HUES48 (cell line): ENCODE measurements at regions not wholly inside any gene's neighbourhood (a gene's known extent, or its start where the extent isn't known, plus 50 kb on each side); places are given as distances from the start of the nearest gene placed in this dataset.
A peak's percentile ranks its signal among the peaks of the same experiment; 100 is the strongest.

Experiments
- H3K27ac ChIP-seq: one replicate; pipeline ENCODE4 v1.7.0; 2013; ENCODE audit warnings: low read depth, low read length, inconsistent platforms
- H3K27me3 ChIP-seq: 2 replicates; pipeline ENCODE4 v1.6.1; 2013; ENCODE audit warnings: mild to moderate bottlenecking, low read length; ENCODE audit not compliant: control insufficient read depth, insufficient read depth
- H3K36me3 ChIP-seq: 2 replicates; pipeline ENCODE4 v1.6.1; 2013; ENCODE audit warnings: low read length; ENCODE audit not compliant: control insufficient read depth, insufficient read depth
- H3K4me1 ChIP-seq: 2 replicates; pipeline ENCODE4 v1.6.1; 2013; ENCODE audit warnings: mild to moderate bottlenecking, low read length; ENCODE audit not compliant: control insufficient read depth, insufficient read depth
- H3K4me3 ChIP-seq: 2 replicates; pipeline ENCODE4 v1.5.1; 2013; ENCODE audit warnings: mild to moderate bottlenecking, low read depth, low read length
- H3K9ac ChIP-seq: 2 replicates; pipeline ENCODE4 v1.6.1; 2013; ENCODE audit warnings: mild to moderate bottlenecking, low read depth, low read length, moderate library complexity
- H3K9me3 ChIP-seq: 2 replicates; pipeline ENCODE4 v1.6.1; 2013; ENCODE audit warnings: low read length; ENCODE audit not compliant: control insufficient read depth, insufficient read depth

- Histone ChIP-seq H3K27ac (no peak overlapping the region), H3K9me3 (no peaks in the 10 kb centered on the region), H3K27me3 (no peaks in the 10 kb centered on the region), H3K36me3 (no peaks in the 10 kb centered on the region), H3K4me3 (no peak overlapping the region), H3K9ac (no peak overlapping the region), H3K4me1 (no peaks in the 10 kb centered on the region)
Observed at GRCh38 chr7:12741951-12742575, 54.6 kb downstream of the ARL4A start.

DNA sequence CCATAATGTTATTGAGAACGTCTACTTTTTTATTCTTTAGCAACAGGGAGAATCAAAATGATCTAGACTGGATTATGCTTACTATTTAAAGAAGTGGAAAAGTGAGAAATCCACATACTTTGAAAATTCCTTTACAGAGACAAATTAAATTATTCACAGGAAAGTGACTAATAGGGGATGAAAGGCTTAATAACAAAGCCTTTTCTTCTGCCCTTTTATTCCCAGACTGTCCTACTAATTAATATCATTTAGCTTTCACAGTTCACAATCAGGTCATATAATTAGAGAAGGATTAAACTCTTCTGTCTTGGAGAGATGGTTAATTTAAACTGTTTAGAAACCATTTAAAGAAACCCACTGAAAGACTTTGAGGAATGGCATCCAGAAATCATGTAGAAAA lies 58.8 kb downstream of the ARL4A start:
- H3K4me3 ChIP-seq, result no peak overlapping the region
- H3K9me3 ChIP-seq, result no peaks in the 10 kb centered on the region
- H3K36me3 ChIP-seq, result no peaks in the 10 kb centered on the region
- H3K4me1 ChIP-seq, result peaks cover 19% of the 10 kb centered on the region
- H3K27me3 ChIP-seq, result no peaks in the 10 kb centered on the region
- no peak overlapping the region for H3K27ac ChIP-seq
- no peak overlapping the region for H3K9ac ChIP-seq

DNA sequence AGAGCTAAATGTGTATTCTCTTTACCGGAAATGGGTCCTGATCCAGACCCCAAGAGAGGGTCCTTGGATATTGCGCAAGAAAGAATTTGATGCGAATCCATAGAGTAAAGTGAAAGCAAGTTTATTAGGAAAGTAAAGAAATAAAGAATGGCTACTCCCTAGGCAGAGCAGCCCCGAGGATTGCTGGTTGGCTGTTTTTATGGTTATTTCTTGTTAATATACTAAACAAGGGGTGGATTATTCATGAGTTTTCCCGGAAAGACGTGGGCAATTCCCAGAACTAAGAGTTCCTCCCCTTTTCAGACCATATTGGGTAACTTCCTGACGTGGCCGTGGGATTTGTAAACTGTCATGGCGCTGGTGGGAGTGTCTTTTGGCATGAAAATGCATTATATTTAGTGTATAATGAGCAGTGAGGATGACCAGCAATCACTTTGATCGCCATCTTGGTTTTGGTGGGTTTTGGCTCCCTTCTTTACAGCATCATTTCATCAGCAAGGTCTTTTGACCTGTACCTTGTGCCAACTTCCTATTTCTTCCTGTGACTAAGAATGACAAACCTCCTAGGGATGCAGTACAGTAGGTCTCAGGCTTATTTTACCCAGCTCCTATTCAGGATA lies 60.4 kb downstream of the ARL4A start:
- Histone ChIP-seq H3K9me3 (no peaks in the 10 kb centered on the region), H3K4me3 (no peak overlapping the region)

GRCh38 chr7:12749069-12749468 lies 61.6 kb downstream of the ARL4A start:
- Histone ChIP-seq H3K27ac (peak overlapping the region; percentile 60), H3K27me3 (no peaks in the 10 kb centered on the region), H3K9me3 (no peaks in the 10 kb centered on the region), H3K36me3 (no peaks in the 10 kb centered on the region), H3K4me1 (peaks cover 19% of the 10 kb centered on the region), H3K9ac (no peak overlapping the region), H3K4me3 (peak overlapping the region; percentile 22; the same call in 1 of the 2 replicates)

More for the DNA sequence above, 60.4 kb downstream of the ARL4A start:
- Histone ChIP-seq H3K36me3 (no peaks in the 10 kb centered on the region), H3K27ac (no peak overlapping the region), H3K27me3 (no peaks in the 10 kb centered on the region), H3K9ac (no peak overlapping the region), H3K4me1 (peaks cover 19% of the 10 kb centered on the region)

GRCh38 chr7:12749746-12750145 lies 62.3 kb downstream of the ARL4A start:
- Histone ChIP-seq H3K4me3 (no peak overlapping the region), H3K9me3 (no peaks in the 10 kb centered on the region), H3K36me3 (no peaks in the 10 kb centered on the region), H3K27me3 (no peaks in the 10 kb centered on the region), H3K4me1 (peaks cover 19% of the 10 kb centered on the region), H3K9ac (no peak overlapping the region), H3K27ac (peak overlapping the region; percentile 60)

- H3K27ac ChIP-seq, result no peak overlapping the region
- H3K4me1 ChIP-seq, result peaks cover 19% of the 10 kb centered on the region
- H3K4me3 ChIP-seq, result no peak overlapping the region
- no peaks in the 10 kb centered on the region for H3K36me3 ChIP-seq
- H3K27me3 ChIP-seq, result no peaks in the 10 kb centered on the region
- no peaks in the 10 kb centered on the region for H3K9me3 ChIP-seq
- H3K9ac ChIP-seq, result no peak overlapping the region
Observed at GRCh38 chr7:12751764-12752163, 64.3 kb downstream of the ARL4A start.

GRCh38 chr7:12754179-12754578 lies 66.7 kb downstream of the ARL4A start:
- Histone ChIP-seq H3K9ac (no peak overlapping the region), H3K27me3 (no peaks in the 10 kb centered on the region), H3K4me3 (no peak overlapping the region), H3K4me1 (peaks cover 12% of the 10 kb centered on the region), H3K27ac (no peak overlapping the region), H3K9me3 (no peaks in the 10 kb centered on the region), H3K36me3 (no peaks in the 10 kb centered on the region)

- H3K27me3 ChIP-seq, result no peaks in the 10 kb centered on the region
- H3K27ac ChIP-seq, result no peak overlapping the region
- no peak overlapping the region for H3K9ac ChIP-seq
- no peaks in the 10 kb centered on the region for H3K4me1 ChIP-seq
- H3K36me3 ChIP-seq, result no peaks in the 10 kb centered on the region
- no peak overlapping the region for H3K4me3 ChIP-seq
- H3K9me3 ChIP-seq, result peaks cover 8% of the 10 kb centered on the region; the same call in 1 of the 2 replicates
Observed at GRCh38 chr7:12756821-12757220, 69.4 kb downstream of the ARL4A start.

- Histone ChIP-seq H3K9me3 (peaks cover 10% of the 10 kb centered on the region; the same call in 1 of the 2 replicates), H3K27ac (no peak overlapping the region), H3K27me3 (no peaks in the 10 kb centered on the region), H3K4me1 (no peaks in the 10 kb centered on the region), H3K4me3 (no peak overlapping the region), H3K36me3 (no peaks in the 10 kb centered on the region), H3K9ac (no peak overlapping the region)
Observed at GRCh38 chr7:12757443-12757842, 70.0 kb downstream of the ARL4A start.

- no peak overlapping the region for H3K9ac ChIP-seq
- H3K27me3 ChIP-seq, result no peaks in the 10 kb centered on the region
- no peak overlapping the region for H3K4me3 ChIP-seq
- H3K36me3 ChIP-seq, result no peaks in the 10 kb centered on the region
- H3K27ac ChIP-seq, result no peak overlapping the region
- no peaks in the 10 kb centered on the region for H3K4me1 ChIP-seq
- peaks cover 10% of the 10 kb centered on the region; the same call in 1 of the 2 replicates for H3K9me3 ChIP-seq
Observed at GRCh38 chr7:12759151-12759550, 71.7 kb downstream of the ARL4A start.

- H3K27me3 ChIP-seq, result no peaks in the 10 kb centered on the region
- H3K4me1 ChIP-seq, result no peaks in the 10 kb centered on the region
- H3K9ac ChIP-seq, result no peak overlapping the region
- peaks cover 10% of the 10 kb centered on the region; the same call in 1 of the 2 replicates for H3K9me3 ChIP-seq
- no peaks in the 10 kb centered on the region for H3K36me3 ChIP-seq
- H3K27ac ChIP-seq, result no peak overlapping the region
- no peak overlapping the region for H3K4me3 ChIP-seq
Observed at GRCh38 chr7:12761111-12761510, 73.7 kb downstream of the ARL4A start.
